ENCODE measurements at regions not wholly inside any gene's neighbourhood (a gene's known extent, or its start where the extent isn't known, plus 50 kb on each side); places are given as distances from the start of the nearest gene placed in this dataset.
A peak's percentile ranks its signal among the peaks of the same experiment; 100 is the strongest.

DNA sequence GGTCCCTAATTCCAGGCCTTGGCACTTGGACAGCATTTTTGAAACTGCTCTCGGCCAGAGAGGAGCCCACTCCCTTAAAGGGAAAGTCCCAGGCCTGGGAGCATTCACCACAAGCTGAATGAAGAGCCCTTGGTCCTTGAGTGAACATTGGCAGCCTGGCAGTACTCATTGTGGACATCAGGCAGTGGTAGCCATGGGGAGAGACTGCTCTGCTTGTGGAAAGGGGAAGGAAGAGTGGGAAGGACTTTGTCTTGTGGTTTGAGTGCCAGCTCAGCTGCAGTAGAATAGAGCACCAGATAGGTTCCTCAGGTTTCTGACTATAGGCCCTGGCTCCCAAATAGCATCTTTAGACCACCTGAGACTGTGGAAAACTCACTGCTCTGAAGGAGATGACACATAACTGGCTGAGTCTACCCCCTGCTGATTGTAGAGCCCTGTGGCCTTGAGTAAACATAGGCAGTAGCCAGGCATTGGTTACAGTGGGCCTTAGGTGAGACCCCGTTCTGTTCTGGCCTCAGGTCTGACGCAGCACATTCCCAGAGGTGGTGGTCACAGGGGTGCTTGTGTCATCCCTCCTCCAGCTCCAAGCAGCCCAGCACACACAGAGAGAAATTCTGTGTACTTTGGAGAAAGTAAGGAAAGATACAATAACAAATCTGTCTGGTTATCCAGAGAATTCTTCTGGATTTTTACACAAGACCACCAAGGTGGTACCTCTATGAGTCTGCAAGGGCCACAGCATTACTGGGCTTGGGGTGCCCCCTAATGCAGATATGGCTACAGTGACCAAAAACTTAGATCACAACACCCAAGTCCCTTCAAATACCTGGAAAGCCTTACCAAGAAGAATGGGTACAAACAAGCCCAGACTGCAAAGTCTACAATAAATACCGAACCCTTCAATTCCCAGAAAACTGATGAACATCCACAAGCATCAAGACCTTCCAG lies 153.8 kb downstream of the GNAI1 start:
- no peaks in the 10 kb centered on the region for H3K36me3 ChIP-seq
- no peak overlapping the region for H3K4me3 Mint-ChIP-seq
- H3K9me3 Mint-ChIP-seq, result peaks cover 4% of the 10 kb centered on the region
- H3K4me2 ChIP-seq, result no peak overlapping the region
- no peak overlapping the region for H2AFZ ChIP-seq (replicated peaks)
- H3K4me1 ChIP-seq, result no peaks in the 10 kb centered on the region
- no peaks in the 10 kb centered on the region for H3F3A ChIP-seq (ENCODE audit: low read depth)
- H3K27me3 Mint-ChIP-seq (ENCODE audit: insufficient read depth, low read depth), result peaks cover 3% of the 10 kb centered on the region
- no peaks in the 10 kb centered on the region for H4K20me1 ChIP-seq (ENCODE audit: low read depth)
- H3K79me2 ChIP-seq (ENCODE audit: low read depth), result no peaks in the 10 kb centered on the region
- no peak overlapping the region for H3K27ac ChIP-seq
- H3K9me3 ChIP-seq (ENCODE audit: low read depth), result no peaks in the 10 kb centered on the region
- H3K9ac ChIP-seq, result no peak overlapping the region
- no peaks in the 10 kb centered on the region for H3K36me3 Mint-ChIP-seq
- H3K4me3 ChIP-seq, result no peak overlapping the region
- H3K4me1 Mint-ChIP-seq, result no peaks in the 10 kb centered on the region
- TF ChIP-seq EZH2 (IDR thresholded peaks at IDR 0.05) (no peak), EZH2phosphoT487 (IDR thresholded peaks at IDR 0.05) (no peak)
- TF ChIP-seq, protein P1, sequence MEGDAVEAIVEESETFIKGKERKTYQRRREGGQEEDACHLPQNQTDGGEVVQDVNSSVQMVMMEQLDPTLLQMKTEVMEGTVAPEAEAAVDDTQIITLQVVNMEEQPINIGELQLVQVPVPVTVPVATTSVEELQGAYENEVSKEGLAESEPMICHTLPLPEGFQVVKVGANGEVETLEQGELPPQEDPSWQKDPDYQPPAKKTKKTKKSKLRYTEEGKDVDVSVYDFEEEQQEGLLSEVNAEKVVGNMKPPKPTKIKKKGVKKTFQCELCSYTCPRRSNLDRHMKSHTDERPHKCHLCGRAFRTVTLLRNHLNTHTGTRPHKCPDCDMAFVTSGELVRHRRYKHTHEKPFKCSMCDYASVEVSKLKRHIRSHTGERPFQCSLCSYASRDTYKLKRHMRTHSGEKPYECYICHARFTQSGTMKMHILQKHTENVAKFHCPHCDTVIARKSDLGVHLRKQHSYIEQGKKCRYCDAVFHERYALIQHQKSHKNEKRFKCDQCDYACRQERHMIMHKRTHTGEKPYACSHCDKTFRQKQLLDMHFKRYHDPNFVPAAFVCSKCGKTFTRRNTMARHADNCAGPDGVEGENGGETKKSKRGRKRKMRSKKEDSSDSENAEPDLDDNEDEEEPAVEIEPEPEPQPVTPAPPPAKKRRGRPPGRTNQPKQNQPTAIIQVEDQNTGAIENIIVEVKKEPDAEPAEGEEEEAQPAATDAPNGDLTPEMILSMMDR (IDR thresholded peaks at IDR 0.05), result peak; percentile 45
- no peaks in the 10 kb centered on the region for H3K27me3 ChIP-seq
- no peak overlapping the region for H3K27ac Mint-ChIP-seq
- DNase-seq (ENCODE audit: low spot score), result no peak

DNA sequence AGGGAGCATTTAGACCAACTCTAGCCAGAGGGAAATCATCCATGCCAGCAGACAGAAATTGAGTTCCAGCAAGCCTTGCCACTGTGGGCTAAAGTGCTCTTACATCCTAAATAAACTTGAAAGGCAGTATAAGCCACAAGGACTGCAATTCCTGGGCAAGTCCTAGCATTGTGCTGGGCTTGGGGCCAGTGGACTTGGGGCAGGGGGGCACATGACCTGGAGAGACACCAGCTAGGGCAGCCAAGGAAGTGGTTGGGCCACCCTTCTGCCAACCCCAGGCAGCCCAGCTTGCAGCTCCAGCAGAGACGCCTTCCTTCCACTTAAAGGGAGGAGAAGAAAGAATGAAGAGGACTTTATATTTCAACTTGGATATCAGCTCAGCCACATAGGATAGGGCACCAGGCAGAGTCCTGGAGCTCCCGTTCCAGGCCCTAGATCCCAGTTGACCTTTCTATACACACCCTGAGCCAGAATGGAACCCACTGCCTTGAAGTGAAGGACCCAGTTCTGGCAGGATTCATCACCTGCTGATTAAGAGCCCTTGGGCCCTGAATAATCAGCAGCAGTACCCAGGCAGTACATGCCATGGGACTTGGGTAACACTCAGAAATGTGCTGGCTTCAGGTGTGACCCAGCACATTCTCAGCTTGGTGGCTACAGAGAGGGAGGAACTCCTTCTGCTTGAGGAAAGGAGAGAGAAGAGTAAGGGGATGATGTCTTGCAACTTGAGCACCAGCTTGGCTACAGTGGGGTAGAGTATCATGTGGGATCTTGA lies 153.0 kb downstream of the GNAI1 start:
- Histone ChIP-seq H4K20me1 (ENCODE audit: low read depth) (no peaks in the 10 kb centered on the region), H3K36me3 (no peaks in the 10 kb centered on the region), H3K9ac (no peak overlapping the region), H3K27ac (no peak overlapping the region), H2AFZ (replicated peaks) (no peak overlapping the region), H3K79me2 (ENCODE audit: low read depth) (no peaks in the 10 kb centered on the region), H3K4me3 (no peak overlapping the region), H3F3A (ENCODE audit: low read depth) (no peaks in the 10 kb centered on the region), H3K27me3 (no peaks in the 10 kb centered on the region), H3K4me2 (no peak overlapping the region), H3K9me3 (ENCODE audit: low read depth) (no peaks in the 10 kb centered on the region), H3K4me1 (no peaks in the 10 kb centered on the region)
- Mint-ChIP-seq H3K36me3 (no peaks in the 10 kb centered on the region), H3K9me3 (no peaks in the 10 kb centered on the region), H3K27ac (no peak overlapping the region), H3K27me3 (ENCODE audit: insufficient read depth, low read depth) (peaks cover 3% of the 10 kb centered on the region), H3K4me3 (no peak overlapping the region), H3K4me1 (no peaks in the 10 kb centered on the region)
- TF ChIP-seq EZH2 (IDR thresholded peaks at IDR 0.05), result no peak
- TF ChIP-seq EZH2phosphoT487 (IDR thresholded peaks at IDR 0.05), result no peak
- TF ChIP-seq, protein P1 (IDR thresholded peaks at IDR 0.05), result no peak
- no peak for DNase-seq (ENCODE audit: low spot score)

DNA sequence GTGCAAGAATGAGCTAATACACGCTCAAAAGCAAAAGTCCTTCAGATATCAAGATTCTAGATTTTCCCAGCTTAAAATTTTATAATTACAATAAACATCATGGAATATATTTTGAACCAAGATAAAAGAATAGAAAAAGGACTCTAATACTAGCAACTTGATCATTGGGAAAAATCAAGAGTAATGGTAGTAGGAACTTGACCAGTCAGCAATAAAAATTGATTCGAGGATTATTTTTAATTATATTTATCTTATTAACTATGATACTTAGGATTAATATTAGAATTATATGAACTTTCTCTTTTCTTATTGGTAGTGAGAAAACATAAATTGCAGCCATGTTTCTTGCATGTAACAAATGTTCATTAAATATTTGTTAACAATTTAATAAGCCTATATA lies 152.0 kb downstream of the GNAI1 start:
- no peak overlapping the region for H3K4me3 ChIP-seq
- no peaks in the 10 kb centered on the region for H3K4me1 Mint-ChIP-seq
- no peaks in the 10 kb centered on the region for H3K9me3 ChIP-seq (ENCODE audit: low read depth)
- H3F3A ChIP-seq (ENCODE audit: low read depth), result no peaks in the 10 kb centered on the region
- no peak overlapping the region for H3K4me3 Mint-ChIP-seq
- H3K79me2 ChIP-seq (ENCODE audit: low read depth), result no peaks in the 10 kb centered on the region
- H2AFZ ChIP-seq (replicated peaks), result no peak overlapping the region
- no peak overlapping the region for H3K27ac Mint-ChIP-seq
- H3K27me3 Mint-ChIP-seq (ENCODE audit: insufficient read depth, low read depth), result peaks cover 3% of the 10 kb centered on the region
- H3K36me3 Mint-ChIP-seq, result no peaks in the 10 kb centered on the region
- H3K27me3 ChIP-seq, result no peaks in the 10 kb centered on the region
- H3K36me3 ChIP-seq, result no peaks in the 10 kb centered on the region
- DNase-seq (ENCODE audit: low spot score), result no peak
- H3K27ac ChIP-seq, result no peak overlapping the region
- no peak overlapping the region for H3K4me2 ChIP-seq
- TF ChIP-seq, protein P1 (IDR thresholded peaks at IDR 0.05), result no peak
- TF ChIP-seq EZH2phosphoT487 (IDR thresholded peaks at IDR 0.05) (no peak), EZH2 (IDR thresholded peaks at IDR 0.05) (no peak)
- no peaks in the 10 kb centered on the region for H3K4me1 ChIP-seq
- no peaks in the 10 kb centered on the region for H3K9me3 Mint-ChIP-seq
- H3K9ac ChIP-seq, result no peak overlapping the region
- no peaks in the 10 kb centered on the region for H4K20me1 ChIP-seq (ENCODE audit: low read depth)

Measured in neural progenitor cell (in vitro differentiated cells).